ENCODE measurements at regions not wholly inside any gene's neighbourhood (a gene's known extent, or its start where the extent isn't known, plus 50 kb on each side); places are given as distances from the start of the nearest gene placed in this dataset.

DNA sequence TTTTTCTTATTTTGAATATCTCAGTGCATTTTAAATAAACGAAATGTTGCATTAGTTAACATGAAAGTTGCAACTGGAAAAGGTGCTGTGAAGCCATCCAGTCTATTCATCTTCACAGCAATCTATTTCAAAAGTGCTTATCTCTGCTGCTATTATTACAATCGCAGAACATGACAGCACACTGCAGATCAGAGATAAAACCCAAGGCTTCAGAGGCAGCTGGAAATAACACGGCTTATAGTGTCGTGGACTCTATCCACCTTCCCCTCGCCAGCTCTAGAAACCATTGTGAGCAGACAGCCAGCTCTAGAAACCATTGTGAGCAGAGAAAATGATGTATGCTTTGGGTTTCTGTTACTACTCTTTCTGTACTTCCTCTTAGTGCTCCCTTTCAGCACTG is 1140.8 kb upstream of the CELF4 start:
- Histone ChIP-seq H3K36me3 (no peaks in the 10 kb centered on the region), H3K4me3 (no peak overlapping the region), H3K27ac (no peak overlapping the region), H3K9me3 (no peaks in the 10 kb centered on the region), H3K27me3 (no peaks in the 10 kb centered on the region), H3K4me1 (no peaks in the 10 kb centered on the region)
- WGBS, 4 donors, result 46 to 63% (median 53%) methylated on average over 5 of the region's 5 CpGs
- no peak for TF ChIP-seq POLR2A (IDR thresholded peaks at IDR 0.05)
- DNase-seq, result no peak
- intact Hi-C loops (cut with DNase I), result no loop called here
- no peak for ATAC-seq

DNA sequence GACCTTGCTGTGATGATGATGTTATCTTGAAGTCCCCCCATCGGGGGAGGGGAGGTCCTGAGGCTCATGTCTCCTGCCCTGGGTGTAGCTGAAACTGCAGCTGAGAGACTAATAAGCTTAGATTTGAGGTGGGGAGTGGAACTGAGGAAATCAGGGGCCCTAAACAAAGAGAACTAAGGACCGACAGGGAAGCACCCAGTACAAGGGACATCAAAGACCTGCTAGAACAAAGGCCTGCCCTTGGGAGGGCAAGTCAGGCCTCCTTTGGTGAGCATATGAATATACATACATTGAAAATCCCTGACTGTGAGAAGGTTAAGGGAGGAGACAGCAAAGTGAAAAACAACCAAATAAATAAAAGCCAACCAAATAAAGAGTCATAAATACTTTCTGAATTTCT is 1132.5 kb upstream of the CELF4 start:
- Histone ChIP-seq H3K4me1 (no peaks in the 10 kb centered on the region), H3K9me3 (no peaks in the 10 kb centered on the region), H3K36me3 (no peaks in the 10 kb centered on the region), H3K27ac (no peak overlapping the region), H3K27me3 (no peaks in the 10 kb centered on the region), H3K4me3 (no peak overlapping the region)
- ATAC-seq (no peak), DNase-seq (no peak)
- intact Hi-C loops (cut with DNase I), result loop anchor here in 1 of 10 donors (10.0 kb wide), 1 partner anchor 57 kb away; no protein-coding TSS in a partner anchor
- TF ChIP-seq, protein P1, sequence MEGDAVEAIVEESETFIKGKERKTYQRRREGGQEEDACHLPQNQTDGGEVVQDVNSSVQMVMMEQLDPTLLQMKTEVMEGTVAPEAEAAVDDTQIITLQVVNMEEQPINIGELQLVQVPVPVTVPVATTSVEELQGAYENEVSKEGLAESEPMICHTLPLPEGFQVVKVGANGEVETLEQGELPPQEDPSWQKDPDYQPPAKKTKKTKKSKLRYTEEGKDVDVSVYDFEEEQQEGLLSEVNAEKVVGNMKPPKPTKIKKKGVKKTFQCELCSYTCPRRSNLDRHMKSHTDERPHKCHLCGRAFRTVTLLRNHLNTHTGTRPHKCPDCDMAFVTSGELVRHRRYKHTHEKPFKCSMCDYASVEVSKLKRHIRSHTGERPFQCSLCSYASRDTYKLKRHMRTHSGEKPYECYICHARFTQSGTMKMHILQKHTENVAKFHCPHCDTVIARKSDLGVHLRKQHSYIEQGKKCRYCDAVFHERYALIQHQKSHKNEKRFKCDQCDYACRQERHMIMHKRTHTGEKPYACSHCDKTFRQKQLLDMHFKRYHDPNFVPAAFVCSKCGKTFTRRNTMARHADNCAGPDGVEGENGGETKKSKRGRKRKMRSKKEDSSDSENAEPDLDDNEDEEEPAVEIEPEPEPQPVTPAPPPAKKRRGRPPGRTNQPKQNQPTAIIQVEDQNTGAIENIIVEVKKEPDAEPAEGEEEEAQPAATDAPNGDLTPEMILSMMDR (IDR thresholded peaks at IDR 0.05), result no peak
- TF ChIP-seq POLR2A (IDR thresholded peaks at IDR 0.05), result no peak
- WGBS, 4 donors, result 59 to 83% (median 70%) methylated on average over 2 of the region's 2 CpGs

DNA sequence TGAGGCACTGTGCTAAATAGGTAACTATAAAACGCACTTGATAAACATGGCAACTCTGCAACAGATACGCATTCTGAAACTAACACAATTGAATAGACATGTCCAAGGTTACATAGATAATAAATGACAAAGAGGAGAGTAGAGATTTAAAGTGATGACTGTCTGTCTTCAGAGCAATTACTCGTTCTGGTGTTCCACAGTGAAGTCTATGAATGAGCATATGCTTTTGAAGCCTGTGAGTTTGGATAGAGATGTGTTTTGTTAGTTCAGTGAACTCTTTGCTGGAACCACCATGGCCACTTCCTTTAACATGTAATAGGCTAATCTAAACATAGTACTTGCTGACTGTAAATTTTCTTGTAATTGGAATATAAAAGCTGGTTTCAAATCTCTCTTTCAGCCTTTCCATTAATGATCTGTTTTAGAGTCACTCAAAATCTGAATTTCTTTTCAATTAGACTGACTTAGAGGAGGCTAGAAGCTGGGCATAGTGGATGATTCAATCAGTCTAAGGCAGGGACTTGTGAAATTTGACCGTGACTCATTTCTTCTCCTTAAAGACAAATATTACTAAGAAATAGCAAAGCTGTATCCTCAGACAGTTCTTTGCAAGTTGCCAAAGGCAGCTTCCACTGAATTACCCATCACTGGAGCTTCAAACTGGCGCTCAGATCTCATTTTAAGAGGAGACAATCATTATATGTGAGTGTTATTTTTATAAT is 1130.1 kb upstream of the CELF4 start:
- no peaks in the 10 kb centered on the region for H3K36me3 ChIP-seq
- intact Hi-C loops (cut with DNase I), result loop anchor here in 1 of 10 donors (10.0 kb wide), 1 partner anchor 59 kb away; no protein-coding TSS in a partner anchor
- 84 to 89% (median 88%) methylated on average over 5 of the region's 5 CpGs for WGBS, 4 donors
- DNase-seq (no peak), ATAC-seq (no peak)
- H3K27me3 ChIP-seq, result no peaks in the 10 kb centered on the region
- no peaks in the 10 kb centered on the region for H3K4me1 ChIP-seq
- H3K27ac ChIP-seq, result no peak overlapping the region
- H3K4me3 ChIP-seq, result no peak overlapping the region
- H3K9me3 ChIP-seq, result no peaks in the 10 kb centered on the region
- no peak for TF ChIP-seq POLR2A (IDR thresholded peaks at IDR 0.05)
- TF ChIP-seq, protein P1 (IDR thresholded peaks at IDR 0.05), result no peak

DNA sequence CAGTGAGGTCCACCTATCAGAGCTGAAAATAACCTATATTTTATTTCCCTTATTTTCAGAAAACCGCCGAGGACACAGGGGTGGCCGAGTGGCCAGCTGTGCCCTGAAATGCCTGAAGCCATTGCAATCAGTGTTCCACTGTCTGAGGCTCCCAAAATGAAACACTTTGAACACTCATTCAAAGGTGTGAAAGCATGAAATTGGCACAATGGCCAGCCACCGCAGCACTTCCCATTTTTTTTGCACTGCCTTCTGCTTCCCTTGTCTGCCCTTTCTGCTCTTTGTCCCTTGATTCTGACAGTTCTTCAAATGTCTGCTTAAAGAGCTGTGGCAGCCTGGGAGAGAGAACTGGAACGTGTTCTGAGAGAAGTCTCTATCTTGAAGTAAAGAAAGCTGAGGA is 1127.5 kb upstream of the CELF4 start:
- Histone ChIP-seq H3K36me3 (no peaks in the 10 kb centered on the region), H3K4me3 (no peak overlapping the region), H3K27me3 (no peaks in the 10 kb centered on the region), H3K9me3 (no peaks in the 10 kb centered on the region), H3K4me1 (no peaks in the 10 kb centered on the region), H3K27ac (no peak overlapping the region)
- ATAC-seq, result no peak
- intact Hi-C loops (cut with DNase I), result loop anchor here in 1 of 10 donors (10.0 kb wide), 1 partner anchor 62 kb away; no protein-coding TSS in a partner anchor
- no peak for TF ChIP-seq POLR2A (IDR thresholded peaks at IDR 0.05)
- TF ChIP-seq, protein P1 (IDR thresholded peaks at IDR 0.05), result no peak
- WGBS, 4 donors, result 63 to 67% (median 66%) methylated on average over 5 of the region's 5 CpGs
- no peak for DNase-seq
